22Rv1 (cell line): ENCODE measurements at regions not wholly inside any gene's neighbourhood (a gene's known extent, or its start where the extent isn't known, plus 50 kb on each side); places are given as distances from the start of the nearest gene placed in this dataset.

Source experiments
- H3K27ac ChIP-seq: fragments of 450-650 bp; 2 replicates; pipeline ENCODE4 v1.5.1; 2017
- ZFX ChIP-seq: fragments of 450-650 bp; IDR thresholded peaks from 2 replicates; pipeline ENCODE4 v1.6.1; 2017; ENCODE audit warnings: antibody characterized with exemption, borderline replicate concordance
- TF ChIP-seq, protein P1 (sequence below): fragments of 450-650 bp; IDR thresholded peaks from 2 replicates; pipeline ENCODE4 v1.5.1; 2017; ENCODE audit warnings: mild to moderate bottlenecking

DNA sequence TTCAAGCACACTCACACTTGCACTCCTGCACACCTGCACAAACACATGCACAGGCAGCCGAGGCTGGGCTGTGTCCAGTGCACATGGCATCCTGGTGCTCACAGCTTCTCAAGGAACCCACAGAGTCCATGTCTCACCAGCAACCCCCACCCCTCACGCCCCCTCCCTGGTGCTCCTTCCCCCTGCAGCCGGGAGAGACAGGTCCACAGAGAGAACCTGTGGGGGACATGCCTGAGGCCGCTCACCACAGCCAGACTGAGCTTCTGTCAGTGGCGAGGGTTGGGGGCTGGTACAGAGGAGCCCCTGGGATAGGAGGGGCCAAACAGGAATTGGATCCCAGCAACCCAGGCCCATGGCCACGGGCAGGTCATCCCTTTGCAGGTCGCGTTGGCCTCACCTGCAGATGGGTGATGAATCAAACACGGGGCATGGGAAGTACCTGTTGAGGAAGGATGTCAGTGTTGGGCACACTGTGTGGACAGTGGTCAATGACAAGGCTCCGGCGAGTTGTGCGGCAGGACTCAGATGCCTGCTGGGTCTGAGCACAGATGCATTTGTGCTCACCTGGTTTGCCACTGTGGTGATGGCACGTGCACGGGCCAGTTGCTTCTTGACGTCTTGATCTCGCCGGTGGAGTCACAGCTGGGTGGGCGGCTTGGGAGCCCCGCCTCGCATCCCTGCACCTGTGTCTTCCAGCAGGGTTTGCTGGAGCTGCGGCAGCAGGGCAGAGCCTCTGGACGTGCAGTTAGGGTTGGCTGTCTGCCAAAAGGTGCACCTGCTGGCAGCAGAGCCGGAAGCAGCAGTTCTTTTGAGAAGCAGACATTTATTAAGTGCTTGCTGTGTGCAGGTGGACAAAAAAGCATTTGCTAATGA lies 113.0 kb downstream of the ERMARD start:
- TF ChIP-seq ZFX = no peak
- TF ChIP-seq, protein P1, sequence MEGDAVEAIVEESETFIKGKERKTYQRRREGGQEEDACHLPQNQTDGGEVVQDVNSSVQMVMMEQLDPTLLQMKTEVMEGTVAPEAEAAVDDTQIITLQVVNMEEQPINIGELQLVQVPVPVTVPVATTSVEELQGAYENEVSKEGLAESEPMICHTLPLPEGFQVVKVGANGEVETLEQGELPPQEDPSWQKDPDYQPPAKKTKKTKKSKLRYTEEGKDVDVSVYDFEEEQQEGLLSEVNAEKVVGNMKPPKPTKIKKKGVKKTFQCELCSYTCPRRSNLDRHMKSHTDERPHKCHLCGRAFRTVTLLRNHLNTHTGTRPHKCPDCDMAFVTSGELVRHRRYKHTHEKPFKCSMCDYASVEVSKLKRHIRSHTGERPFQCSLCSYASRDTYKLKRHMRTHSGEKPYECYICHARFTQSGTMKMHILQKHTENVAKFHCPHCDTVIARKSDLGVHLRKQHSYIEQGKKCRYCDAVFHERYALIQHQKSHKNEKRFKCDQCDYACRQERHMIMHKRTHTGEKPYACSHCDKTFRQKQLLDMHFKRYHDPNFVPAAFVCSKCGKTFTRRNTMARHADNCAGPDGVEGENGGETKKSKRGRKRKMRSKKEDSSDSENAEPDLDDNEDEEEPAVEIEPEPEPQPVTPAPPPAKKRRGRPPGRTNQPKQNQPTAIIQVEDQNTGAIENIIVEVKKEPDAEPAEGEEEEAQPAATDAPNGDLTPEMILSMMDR = no peak
- no peak overlapping the region for H3K27ac ChIP-seq

DNA sequence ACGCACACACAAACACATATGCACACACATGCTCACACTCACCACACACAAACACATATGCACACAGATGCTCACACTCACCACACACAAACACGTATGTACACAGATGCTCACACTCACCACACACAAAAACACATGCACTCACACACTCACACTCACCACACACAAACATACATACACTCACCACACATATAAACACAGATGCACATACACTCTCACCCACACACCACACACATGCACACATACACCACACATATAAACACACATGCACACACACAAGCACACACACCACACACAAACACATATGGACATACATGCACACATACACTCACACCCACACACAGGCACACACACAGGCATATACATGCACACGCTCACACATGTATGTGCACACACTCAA lies 112.3 kb downstream of the ERMARD start:
- no peak overlapping the region for H3K27ac ChIP-seq
- TF ChIP-seq, protein P1 = no peak
- TF ChIP-seq ZFX = no peak

DNA sequence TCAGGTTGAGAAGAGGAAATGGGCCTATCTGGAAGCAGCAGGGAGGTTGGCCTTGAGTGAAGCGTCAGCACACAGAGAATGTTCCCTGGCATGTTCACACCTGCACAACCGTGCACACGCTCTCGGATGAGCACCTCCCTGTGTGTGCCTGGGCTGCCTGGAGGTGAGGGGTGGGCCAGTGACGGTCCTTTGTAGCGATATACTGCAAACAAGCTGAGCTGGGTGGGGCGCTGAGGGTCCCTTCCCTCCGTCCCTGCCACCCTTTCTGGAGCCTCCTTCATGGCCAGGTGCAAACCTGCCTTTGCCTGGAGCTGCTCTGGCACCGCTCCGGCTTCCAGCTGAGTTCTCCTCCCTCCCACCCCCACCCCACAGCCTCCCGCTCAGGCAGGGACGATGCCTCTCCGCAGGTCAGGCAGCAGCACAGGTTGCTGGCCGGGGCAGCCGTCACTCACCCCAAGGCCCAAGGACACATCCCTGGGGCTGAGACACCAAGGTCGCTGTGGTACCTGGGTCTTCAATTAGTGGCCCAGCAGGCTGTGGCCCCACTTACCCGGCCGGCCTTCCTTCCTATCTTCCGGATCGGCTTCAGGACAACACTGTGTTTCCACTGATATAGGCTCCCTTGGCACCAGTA lies 111.6 kb downstream of the ERMARD start:
- H3K27ac ChIP-seq = no peak overlapping the region
- TF ChIP-seq, protein P1 = no peak
- TF ChIP-seq ZFX = no peak

DNA sequence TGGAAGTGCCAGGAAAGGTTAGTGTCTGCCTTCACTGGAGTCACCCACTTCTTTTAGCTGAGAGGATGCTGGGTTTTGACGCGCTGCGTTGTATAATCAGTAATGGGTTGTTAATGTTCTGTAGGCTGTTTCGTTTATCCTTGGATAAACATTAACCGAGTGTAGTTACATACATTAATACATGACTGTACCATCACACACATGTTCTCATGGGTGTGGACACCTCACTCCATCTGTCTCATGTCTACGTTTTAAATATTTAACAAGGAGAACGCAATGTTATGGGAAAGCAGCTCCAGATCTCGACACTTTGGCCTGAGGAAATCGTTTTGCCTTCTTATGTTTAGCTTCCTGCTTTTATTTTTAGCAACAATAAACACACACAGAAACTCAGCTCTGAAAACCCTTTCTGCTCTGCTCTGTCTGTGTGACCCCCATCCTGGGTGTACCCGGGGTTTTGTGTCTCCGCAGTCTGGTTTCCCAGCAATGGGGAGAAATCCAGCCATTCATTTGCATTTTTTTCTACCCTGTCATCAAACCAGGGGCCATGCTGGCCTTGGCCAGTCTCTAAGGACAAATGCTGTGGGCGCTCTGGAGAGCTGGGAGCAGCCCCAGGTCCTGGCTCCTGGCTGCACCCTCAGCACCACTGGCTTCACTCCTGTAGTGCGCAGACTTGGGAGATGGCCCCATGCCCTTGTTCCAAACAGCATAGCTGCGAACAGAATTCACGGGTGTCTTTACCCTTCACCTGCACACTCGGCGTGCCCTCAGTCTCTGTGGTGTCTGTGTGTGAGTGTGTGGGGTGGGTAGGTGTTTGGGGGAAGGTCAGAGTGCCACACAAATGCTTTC lies 110.8 kb downstream of the ERMARD start:
- H3K27ac ChIP-seq = no peak overlapping the region
- TF ChIP-seq, protein P1 = no peak

DNA sequence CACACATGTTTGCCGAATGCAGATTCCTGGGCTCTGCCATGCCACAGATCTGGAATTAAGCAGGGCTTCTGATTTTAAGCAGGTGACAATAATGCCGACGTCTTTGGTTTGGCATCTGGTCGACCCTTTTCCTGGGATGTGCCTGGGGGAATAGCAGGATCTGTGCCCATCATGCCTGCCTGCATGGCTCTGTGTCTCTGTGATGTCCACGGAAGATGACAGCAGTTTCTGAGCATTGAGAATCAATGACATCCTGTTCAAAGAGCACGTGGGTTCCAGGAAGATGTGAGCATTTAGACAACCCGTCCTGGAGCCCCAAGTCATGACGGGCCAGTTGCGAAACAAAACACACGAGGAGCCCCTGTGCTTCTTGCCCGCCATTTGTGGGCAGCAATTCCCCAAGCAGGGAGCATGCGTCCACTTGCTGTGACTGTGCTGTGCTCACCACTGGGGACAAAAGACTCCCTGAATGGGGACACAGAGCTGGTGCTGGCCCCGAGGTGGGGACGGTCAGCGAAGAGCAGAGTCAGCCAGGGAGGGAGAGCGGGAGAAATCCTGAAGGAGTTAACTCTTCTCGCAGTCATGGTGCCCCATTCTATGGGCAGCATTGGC lies 110.1 kb downstream of the ERMARD start:
- TF ChIP-seq ZFX = no peak
- TF ChIP-seq, protein P1 = no peak
- no peak overlapping the region for H3K27ac ChIP-seq

DNA sequence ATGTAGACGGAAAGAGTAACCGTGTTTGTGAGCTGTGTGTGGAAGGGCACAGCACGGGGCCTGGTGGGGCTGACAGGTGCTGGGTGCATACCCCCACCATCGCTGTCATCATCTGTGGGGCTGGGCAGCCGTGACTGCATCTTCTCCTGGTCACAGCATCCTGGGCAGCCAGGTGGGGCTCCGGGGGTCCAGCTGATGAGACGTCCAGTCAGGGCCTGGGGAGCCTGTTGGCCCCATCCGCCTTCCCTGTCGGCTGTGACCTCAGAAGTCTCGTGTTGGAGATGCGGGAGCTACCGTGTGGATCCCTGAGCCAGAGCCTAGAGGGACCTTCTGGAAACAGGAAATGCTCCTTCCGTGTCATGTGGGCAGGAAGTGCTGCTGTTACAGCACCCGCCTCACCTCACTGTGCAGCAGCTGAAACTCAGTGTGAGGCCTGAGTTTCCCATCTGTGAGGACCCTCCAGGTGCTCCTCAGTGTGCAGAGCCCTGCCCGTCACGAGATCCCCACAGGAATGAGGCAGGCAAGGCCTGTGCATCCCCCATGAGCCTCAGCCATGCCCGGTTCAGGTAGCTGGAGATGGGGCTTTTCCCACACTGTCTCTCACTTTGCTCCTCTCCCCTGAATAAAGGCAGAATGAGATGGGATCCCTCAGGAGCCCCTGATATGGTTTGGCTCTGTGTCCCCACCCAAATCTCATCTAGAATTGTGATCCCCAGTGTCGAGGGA lies 108.7 kb downstream of the ERMARD start:
- no peak overlapping the region for H3K27ac ChIP-seq
- TF ChIP-seq ZFX = no peak
- TF ChIP-seq, protein P1 = no peak
